ENCODE measurements at regions not wholly inside any gene's neighbourhood (a gene's known extent, or its start where the extent isn't known, plus 50 kb on each side); places are given as distances from the start of the nearest gene placed in this dataset.
"Not testable (repeated sequence)": the region's sequence is repeated elsewhere in the genome, so short reads cannot be mapped to it uniquely, and the experiment has no call there.

GRCh38 chr18:10179326-10179725, 265.5 kb downstream of the VAPA start:
- not testable (repeated sequence) for TF ChIP-seq SMC3 (IDR thresholded peaks at IDR 0.05; ENCODE audit: low read depth, low read length); POLR2A (IDR thresholded peaks at IDR 0.05; ENCODE audit: low read depth, low read length); CTCF (conservative IDR thresholded peaks at IDR 0.05; ENCODE audit: low read depth, low read length); RFX5 (IDR thresholded peaks at IDR 0.05; ENCODE audit: low read depth, low read length); MXI1 (IDR thresholded peaks at IDR 0.05; ENCODE audit: borderline replicate concordance, low read depth, low read length); FOS (IDR thresholded peaks at IDR 0.05; ENCODE audit: low read depth, low read length); MAZ (IDR thresholded peaks at IDR 0.05; ENCODE audit: borderline replicate concordance, low read depth, low read length); USF2 (IDR thresholded peaks at IDR 0.05; ENCODE audit: low read depth, low read length); MAFK (IDR thresholded peaks at IDR 0.05; ENCODE audit: low read depth, low read length); RAD21 (IDR thresholded peaks at IDR 0.05; ENCODE audit: low read length)

Data from IMR-90 (cell line).